GM21367 (cell line): ENCODE measurements at regions not wholly inside any gene's neighbourhood (a gene's known extent, or its start where the extent isn't known, plus 50 kb on each side); places are given as distances from the start of the nearest gene placed in this dataset.
A peak's percentile ranks its signal among the peaks of the same experiment; 100 is the strongest.

Source experiments
- ATAC-seq: cut with Tn5 transposase; IDR thresholded peaks from one replicate; pipeline ENCODE4 v1.9.1; 2021; ENCODE audit not compliant: unreplicated experiment

DNA sequence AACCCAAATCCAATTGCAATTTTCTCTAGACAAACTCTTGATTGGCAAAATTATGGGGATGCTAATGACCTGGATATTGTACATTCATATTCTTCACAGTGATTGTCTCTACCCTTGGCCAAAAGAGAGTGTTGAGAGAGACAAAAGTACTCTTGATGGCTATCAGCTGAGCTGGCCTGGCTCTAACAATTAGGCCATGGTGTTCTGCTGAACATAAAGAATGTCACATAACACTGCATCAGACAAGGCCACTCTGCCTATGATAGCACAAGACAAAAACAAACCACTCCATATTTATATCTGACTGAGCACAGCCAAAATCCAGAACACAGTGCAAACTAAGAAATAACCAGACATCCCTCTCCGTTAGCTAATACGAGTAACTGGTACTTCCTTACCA lies 101.7 kb downstream of the ADAMTS1 start:
- no peak for ATAC-seq

GRCh38 chr21:26739189-26739588 lies 106.0 kb downstream of the ADAMTS1 start:
- ATAC-seq, result no peak

DNA sequence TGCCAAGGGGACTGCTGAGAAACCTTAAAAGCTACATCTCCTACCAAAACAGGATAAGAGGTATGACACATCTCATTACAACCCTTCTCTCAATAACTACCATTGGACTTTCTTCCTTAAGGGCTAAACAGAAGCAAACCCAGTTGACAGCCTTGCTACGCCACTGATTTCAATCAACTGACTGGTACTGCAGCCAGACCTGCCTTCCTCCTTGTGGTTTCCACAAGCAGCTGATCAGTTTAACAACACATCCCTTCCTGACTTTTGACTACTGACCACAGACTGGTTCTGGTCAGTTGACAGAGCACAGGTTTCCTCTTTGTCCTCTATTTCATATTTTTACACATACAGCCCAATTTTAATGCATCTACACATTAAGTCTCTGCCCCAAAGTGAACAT lies 108.8 kb downstream of the ADAMTS1 start:
- ATAC-seq, result no peak

- no peak for ATAC-seq
Measured at GRCh38 chr21:26732432-26733221, 112.6 kb downstream of the ADAMTS1 start.

GRCh38 chr21:26719750-26720149 lies 125.5 kb downstream of the ADAMTS1 start:
- no peak for ATAC-seq

DNA sequence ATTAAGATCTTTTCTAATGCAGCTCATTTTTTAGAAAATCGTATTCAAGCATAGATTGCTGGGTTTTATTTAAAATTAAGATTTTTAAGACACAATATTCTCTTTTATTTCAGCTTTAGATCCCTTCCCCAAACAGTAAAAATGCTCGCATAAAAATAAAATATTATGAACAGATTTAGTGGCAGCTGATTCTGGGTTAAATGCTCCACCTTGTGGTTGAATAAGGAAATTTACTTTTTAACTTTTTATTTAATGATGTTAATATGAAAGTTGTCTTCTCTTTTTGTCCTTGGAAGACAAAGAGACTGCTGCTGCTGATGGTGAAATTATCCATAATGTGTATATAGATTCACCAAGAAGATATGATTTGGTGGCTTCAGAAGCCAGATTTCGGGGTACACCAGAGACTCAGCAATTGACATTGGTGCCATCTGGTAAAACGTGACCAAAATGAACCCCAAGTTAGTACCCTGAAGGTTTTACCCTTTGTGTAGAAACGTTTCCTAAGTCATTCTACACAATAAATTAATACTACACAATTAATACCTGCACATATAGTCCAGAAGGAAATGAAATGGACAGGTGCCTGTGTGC lies 128.0 kb downstream of the ADAMTS1 start:
- no peak for ATAC-seq

DNA sequence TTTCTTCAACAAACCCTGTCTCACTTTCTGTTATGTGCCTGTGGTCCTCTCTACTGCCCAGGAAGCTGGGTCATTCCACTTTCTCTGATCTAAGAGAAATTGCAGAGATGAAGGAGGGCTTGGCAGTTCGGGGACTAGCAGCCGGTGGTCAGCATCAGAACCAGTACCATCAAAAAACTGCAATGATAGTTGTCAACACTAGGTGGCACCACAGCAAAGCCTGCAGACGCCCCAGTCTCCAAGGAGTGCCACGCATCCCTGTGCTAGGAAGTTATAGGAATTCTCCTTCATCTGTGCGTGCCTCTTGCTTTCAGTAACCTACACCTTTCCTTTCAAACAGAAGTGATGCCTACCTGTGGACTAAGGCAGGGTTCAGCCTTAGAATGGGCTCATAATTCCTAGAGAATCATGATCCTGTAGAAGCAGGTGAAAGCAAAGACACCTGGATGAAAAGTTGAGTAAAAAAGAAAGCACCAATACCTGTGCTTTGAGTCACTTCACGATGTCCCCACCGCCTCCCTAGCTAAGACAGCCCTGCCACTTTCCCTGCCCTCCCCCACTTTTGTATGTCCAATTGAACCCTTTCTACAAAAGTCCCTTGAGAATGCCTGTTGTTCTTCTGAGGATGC lies 129.2 kb downstream of the ADAMTS1 start:
- peak; percentile 67 for ATAC-seq

GRCh38 chr21:26715116-26715515 lies 130.1 kb downstream of the ADAMTS1 start:
- no peak for ATAC-seq

- ATAC-seq, result no peak
Measured at GRCh38 chr21:26710155-26710554, 135.1 kb downstream of the ADAMTS1 start.

- no peak for ATAC-seq
Measured at GRCh38 chr21:26709090-26709489, 136.0 kb upstream of the CYYR1 start.

DNA sequence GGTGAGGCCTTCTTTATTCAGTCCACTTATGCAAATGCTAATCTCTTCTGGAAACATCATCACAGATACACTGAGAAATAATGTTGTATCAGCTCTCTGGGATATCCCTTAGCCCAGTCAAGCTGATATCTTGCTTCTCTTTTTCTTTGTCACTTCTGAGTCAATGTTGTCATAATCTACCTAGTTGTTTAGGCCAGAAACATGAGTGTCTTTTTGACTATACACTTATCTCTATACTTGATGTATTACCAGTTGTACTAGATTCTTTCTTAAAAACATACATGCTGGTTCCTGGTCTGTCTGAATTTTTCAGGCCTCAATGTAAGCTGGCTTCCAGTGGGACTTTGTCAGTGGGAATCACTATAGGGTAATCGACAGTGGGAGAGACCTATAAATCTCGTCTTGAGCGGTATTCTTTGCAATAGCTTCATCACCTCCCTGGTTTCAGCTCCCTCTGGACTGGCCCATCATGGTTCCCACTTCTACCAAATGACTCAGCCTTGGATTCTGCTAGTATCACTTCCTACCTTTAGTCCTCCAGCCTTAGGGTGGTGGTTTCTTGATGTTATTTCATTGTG lies 135.2 kb upstream of the CYYR1 start:
- ATAC-seq, result no peak

DNA sequence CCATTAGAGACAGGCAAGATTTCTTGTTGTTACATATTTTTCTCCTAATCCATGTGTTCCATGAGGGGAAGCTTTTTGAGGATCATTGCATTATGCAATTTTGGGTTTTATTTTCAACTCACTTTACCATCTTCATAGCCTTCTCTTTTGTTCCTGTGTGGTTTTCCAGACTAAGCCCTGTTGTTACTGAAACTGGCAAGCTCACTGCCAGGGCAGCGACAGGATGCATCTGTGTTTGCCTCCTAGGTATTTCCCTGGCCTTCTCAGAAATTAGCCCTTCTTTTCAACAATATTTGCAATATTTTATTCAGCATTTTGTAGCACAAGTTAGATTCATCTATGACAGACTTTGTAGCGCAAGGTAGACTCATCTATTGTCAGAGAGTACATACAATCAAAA lies 134.2 kb upstream of the CYYR1 start:
- ATAC-seq, result no peak

GRCh38 chr21:26698416-26698815 lies 125.3 kb upstream of the CYYR1 start:
- no peak for ATAC-seq

GRCh38 chr21:26691416-26691815 lies 118.3 kb upstream of the CYYR1 start:
- ATAC-seq, result no peak

DNA sequence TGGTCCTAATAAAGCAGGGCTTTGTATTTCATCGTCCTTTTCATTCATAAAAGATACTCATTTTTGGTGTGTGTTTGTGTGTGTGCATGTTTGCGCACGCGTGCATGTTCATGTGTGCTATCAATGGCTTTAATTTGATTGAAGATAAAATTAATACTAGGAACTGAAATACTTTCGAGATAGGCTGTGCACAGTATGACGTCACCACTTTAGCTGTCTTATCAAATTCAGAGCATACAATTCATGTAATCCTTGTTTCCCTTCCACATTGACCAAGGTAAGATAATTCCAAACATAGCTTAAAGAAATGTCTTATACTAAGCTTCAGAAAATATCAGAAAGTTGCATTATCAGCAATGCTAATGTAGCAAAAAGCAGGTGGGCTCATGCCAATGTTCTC lies 113.6 kb upstream of the CYYR1 start:
- ATAC-seq, result no peak

DNA sequence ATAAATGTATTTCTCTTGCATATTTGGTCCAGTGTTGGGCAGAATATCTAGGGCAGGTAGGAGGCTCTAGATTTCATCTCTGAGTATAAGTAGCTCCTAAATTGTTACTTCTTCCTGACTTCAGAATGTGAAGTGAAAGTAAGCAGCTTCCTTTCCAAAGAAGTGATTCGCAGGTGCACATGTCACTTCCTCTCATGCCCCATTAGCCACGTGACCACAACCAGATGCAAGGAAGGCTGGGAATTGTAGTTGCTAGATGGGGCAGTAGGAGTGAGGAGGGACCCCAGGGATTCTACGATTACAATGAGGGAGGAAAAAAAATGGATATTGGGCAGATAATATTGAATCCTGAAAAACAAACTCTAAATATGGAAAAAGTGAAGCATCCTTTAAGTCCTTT lies 113.2 kb upstream of the CYYR1 start:
- peak; percentile 92 for ATAC-seq

DNA sequence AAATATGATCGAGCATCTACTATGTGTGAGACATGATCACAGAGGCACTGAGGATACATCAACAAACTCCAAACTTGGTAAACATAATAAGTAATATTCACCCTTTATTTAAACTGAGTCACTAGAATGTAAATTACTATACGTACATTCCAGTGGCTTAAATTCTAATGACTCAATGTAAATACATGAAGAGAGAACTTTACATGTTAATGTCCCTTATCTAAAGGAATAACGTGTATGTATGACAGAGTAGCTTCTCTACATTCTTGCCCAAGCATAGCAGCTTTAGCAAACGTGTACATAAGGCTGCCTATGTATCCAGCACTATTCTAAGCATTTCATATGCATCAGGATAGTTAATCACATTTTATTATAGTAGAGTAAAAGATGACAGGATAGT lies 111.8 kb upstream of the CYYR1 start:
- ATAC-seq, result no peak

DNA sequence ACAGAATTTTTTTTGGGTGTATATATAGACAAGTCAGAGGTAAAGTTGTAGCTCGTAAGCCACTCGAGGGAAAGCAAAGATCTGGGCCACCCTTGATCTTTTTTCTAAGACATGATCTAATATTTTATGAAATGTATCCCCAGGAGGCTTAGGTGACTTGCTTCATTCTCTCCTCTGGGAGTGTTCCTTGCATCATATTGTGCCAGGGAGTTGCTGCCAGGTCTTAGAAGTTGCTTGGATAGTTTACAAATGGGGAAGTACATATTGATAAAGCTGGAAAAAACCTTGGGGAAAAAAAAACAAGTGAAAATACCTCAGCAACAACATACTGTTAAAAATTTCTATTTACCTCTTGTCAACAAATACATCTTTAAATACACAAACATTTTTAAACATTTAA lies 110.9 kb upstream of the CYYR1 start:
- no peak for ATAC-seq

DNA sequence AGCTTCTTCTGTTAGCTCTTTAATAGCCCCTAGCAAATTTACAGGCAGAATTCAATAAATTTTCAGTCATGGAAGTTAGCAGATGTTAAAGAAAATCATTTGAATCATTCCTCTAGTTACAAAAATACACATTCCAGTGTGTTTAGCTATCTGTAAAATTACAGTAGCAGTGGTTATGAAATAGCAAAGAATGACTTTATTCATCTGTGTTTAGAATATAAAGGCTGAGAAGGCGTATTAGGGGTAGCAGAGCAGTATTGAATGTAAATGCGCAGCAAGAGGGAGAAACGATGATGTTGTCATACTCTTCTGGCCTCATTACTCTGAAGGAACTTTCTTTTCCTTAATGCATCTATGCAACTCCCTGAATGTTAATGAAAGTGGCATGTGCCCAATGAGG lies 106.2 kb upstream of the CYYR1 start:
- no peak for ATAC-seq

DNA sequence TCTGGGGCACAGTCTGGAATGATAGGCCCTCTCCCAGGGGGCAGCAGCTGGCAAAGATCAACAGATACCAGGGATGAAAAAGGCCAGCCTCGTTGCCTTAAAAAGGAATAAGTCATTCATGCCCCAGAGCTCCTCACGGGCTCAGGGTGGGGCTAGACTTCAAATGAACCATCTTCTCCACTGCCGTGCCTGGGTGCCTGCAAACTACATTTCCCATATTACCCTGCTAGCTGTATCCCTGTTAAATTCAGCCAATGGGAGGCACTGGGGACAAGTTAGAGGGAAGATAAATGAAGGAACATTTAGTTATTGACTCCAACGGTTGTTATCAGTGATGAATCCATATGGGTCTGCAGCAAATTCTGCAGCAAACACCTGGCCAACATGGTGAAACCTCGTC lies 101.2 kb upstream of the CYYR1 start:
- no peak for ATAC-seq

DNA sequence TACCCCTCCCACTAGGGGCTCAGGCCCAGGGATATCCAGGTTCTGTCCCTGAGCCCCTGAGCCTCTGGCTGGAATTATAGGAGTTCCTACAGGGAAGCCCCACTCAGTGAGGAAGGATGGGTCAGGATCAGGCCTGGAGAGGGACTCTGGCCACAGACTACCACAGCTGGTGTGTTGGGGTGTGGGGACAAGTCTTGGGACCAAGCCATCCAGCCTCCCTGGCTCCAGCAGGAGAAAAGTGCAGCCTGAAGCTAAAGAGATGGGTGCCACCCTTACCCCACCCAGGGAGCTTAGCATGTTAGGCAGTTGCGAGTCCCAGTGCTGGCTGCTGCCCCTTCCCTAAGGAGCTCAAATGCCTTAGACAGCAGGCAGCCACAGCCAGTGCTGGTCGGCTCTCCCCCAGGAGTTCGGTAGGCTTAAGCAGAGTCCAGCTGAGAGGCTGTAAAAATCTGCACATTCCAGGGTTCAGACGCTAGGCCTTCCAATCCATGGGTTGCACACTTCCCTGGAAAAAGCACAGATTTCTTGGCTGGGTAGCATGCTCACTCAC lies 96.2 kb upstream of the CYYR1 start:
- no peak for ATAC-seq

DNA sequence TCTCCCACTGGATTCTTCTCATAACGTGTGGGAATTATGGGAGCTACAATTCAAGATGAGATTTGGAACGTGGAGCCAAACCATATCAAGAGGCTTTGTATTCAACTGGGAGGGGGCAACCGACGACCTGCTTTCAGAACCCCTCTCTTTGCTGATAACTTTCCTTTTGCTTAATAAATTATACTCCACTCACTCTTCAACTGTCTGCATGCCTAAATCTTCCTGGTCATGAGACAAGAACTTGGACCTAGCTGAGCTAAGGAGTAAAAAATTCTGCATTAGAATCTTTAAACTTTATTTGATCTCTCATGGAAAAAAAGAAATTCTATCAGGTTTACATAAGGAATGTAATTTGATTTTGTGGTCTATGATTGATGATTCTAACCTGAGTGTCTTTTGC lies 86.7 kb upstream of the CYYR1 start:
- ATAC-seq, result no peak
